WTC11 (cell line): ENCODE measurements at regions not wholly inside any gene's neighbourhood (a gene's known extent, or its start where the extent isn't known, plus 50 kb on each side); places are given as distances from the start of the nearest gene placed in this dataset.

Experiments used
- ATAC-seq: fragments of 200-7000 bp; cut with Tn5 transposase; 2 replicates; pipeline ENCODE4 v1.10.0; 2021; ENCODE audit warnings: mild to moderate bottlenecking, moderate library complexity
- CTCF ChIA-PET: fragments of 300-600 bp; sonication (Branson Sonifier 250); formaldehyde crosslinking; loops from one replicate; lab custom pipeline; 2021; ENCODE audit warnings: antibody characterized with exemption; lab: Charles Lee
- POLR2A ChIA-PET: fragments of 350-600 bp; sonication (Branson Sonifier 250); formaldehyde crosslinking; loops from one replicate; lab custom pipeline; 2021; ENCODE audit warnings: antibody characterized with exemption; lab: Charles Lee
- DNase-seq: peaks from one replicate; pipeline ENCODE4 v3.0.0; 2021; ENCODE audit warnings: low spot score
- H3K27ac Mint-ChIP-seq: 2 replicates; pipeline ENCODE4 v1.8.0; 2021; ENCODE audit warnings: mixed read lengths
- H3K27me3 Mint-ChIP-seq: 2 replicates; pipeline ENCODE4 v1.8.0; 2021; ENCODE audit warnings: low read depth, mild to moderate bottlenecking, moderate library complexity, mixed read lengths
- H3K36me3 Mint-ChIP-seq: 2 replicates; pipeline ENCODE4 v1.8.0; 2021; ENCODE audit warnings: mixed read lengths
- H3K4me1 Mint-ChIP-seq: 2 replicates; pipeline ENCODE4 v1.8.0; 2022; ENCODE audit warnings: mixed read lengths
- H3K4me3 Mint-ChIP-seq: 2 replicates; pipeline ENCODE4 v1.8.0; 2021; ENCODE audit warnings: mild to moderate bottlenecking, moderate library complexity, mixed read lengths
- H3K9me3 Mint-ChIP-seq: 2 replicates; pipeline ENCODE4 v1.8.0; 2021; ENCODE audit warnings: mixed read lengths
- CBFB ChIP-seq: sonication (generic); formaldehyde crosslinking; IDR thresholded peaks from 2 replicates; pipeline ENCODE4 v1.8.1; 2022; ENCODE audit warnings: mild to moderate bottlenecking, low read depth, missing genetic modification reagents
- GRHL2 ChIP-seq: fragments of 250-450 bp; sonication (Bioruptor Pico); IDR thresholded peaks from 2 replicates; pipeline ENCODE4 v1.8.0; 2022; ENCODE audit warnings: mild to moderate bottlenecking, moderate library complexity; ENCODE audit not compliant: insufficient replicate concordance, severe bottlenecking
- NFE2L1 ChIP-seq: sonication (generic); formaldehyde crosslinking; IDR thresholded peaks from 2 replicates; pipeline ENCODE4 v1.8.1; 2023; ENCODE audit warnings: missing genetic modification reagents
- PRRX2 ChIP-seq: fragments of 250-450 bp; sonication (Bioruptor Pico); IDR thresholded peaks from 2 replicates; pipeline ENCODE4 v1.8.0; 2021; ENCODE audit warnings: mild to moderate bottlenecking
- TEAD4 ChIP-seq: sonication (generic); formaldehyde crosslinking; IDR thresholded peaks from 2 replicates; pipeline ENCODE4 v1.8.0; 2022; ENCODE audit warnings: mild to moderate bottlenecking, missing genetic modification reagents
- TP53 ChIP-seq: sonication (generic); formaldehyde crosslinking; IDR thresholded peaks from 2 replicates; pipeline ENCODE4 v1.8.1; 2023; ENCODE audit warnings: mild to moderate bottlenecking, missing genetic modification reagents
- ZNF219 ChIP-seq: sonication (generic); formaldehyde crosslinking; IDR thresholded peaks from 2 replicates; pipeline ENCODE4 v1.8.0; 2023; ENCODE audit warnings: missing genetic modification reagents, mild to moderate bottlenecking, borderline replicate concordance
- ZNF232 ChIP-seq: sonication (generic); formaldehyde crosslinking; IDR thresholded peaks from 2 replicates; pipeline ENCODE4 v1.8.0; 2022; ENCODE audit warnings: mild to moderate bottlenecking, missing genetic modification reagents
- ZNF671 ChIP-seq: fragments of 250-450 bp; sonication (Bioruptor Pico); IDR thresholded peaks from 2 replicates; pipeline ENCODE4 v1.8.0; 2021; ENCODE audit warnings: mild to moderate bottlenecking
- TF ChIP-seq, protein P1 (sequence below): sonication (generic); formaldehyde crosslinking; IDR thresholded peaks from 2 replicates; pipeline ENCODE4 v1.8.1; 2022; ENCODE audit warnings: mild to moderate bottlenecking, missing genetic modification reagents, moderate library complexity, borderline replicate concordance
- TF ChIP-seq, protein P2 (sequence below): fragments of 250-450 bp; sonication (Bioruptor Pico); conservative IDR thresholded peaks from 2 replicates; pipeline ENCODE4 v1.9.0; 2021; ENCODE audit warnings: mild to moderate bottlenecking
- TF ChIP-seq, protein P3 (sequence below): sonication (generic); formaldehyde crosslinking; IDR thresholded peaks from 2 replicates; pipeline ENCODE4 v1.8.1; 2022; ENCODE audit warnings: low read depth, missing genetic modification reagents, borderline replicate concordance
- TF ChIP-seq, protein P4 (sequence below): sonication (generic); formaldehyde crosslinking; IDR thresholded peaks from 2 replicates; pipeline ENCODE4 v1.8.0; 2022; ENCODE audit warnings: mild to moderate bottlenecking, missing genetic modification reagents

DNA sequence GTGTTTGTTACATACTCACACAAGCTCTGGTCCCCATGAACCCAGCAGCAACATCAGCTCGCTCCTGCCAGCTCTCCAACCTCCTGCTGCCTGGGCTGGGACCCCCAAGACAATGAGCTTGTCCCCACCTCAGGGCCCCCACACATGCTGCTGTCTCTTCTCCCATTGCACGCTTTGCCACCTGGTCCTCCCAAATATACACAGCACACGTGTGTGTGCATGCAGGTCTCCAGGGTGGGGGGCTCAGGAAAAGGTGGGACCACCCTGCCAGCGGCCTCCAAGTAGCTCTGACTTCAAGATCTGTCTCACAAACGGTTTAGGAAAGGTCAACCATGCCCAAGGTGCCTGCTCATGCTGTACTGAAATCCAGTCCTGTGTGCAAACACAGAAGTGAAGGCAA lies 68.1 kb upstream of the CCND1 start (continued):
- no peak for TF ChIP-seq ZNF219 (CRISPR knock-in tag)
- TF ChIP-seq, all 79 proteins: peak for 0

DNA sequence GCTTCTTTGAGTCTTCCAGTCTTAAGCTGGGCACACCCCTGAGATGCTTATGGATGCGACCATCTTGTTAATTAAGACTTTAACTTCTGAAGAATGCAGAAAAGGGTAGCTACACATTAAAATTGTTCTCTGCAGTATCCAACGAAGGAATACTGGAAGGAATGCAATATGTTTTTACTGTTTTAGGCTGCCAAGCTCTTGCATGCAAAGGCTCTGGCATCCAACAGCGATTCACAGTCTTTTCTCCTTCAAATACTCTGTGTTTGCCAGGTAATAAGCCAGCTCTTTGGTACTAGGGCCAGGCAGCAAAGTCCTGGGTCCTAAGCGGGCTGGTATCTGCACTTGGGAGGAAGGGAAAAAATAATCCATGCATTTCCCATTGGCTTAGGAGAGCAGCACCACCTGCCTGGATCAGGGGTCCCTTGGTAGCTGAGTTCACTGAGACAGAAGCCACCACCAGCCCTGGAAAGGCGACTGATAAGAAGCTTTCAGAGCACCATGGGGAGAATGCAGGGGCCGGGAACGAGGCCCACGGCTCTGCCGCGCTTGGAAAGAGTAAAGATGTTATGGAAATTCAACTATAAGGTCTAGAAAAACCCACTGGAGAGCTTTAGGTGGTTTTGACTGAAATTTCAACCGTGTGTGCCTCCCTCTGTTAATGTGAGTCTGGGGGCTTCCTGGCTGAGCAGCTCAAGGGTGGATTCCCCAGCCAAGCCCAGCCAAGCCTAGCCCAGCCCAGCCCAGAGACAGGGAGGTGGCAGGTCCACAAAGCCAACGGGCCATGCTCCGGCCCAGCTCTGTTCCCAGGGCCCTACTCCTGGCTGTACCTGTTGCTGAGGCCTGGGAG lies 67.0 kb upstream of the CCND1 start:
- no peak overlapping the region for H3K27ac Mint-ChIP-seq
- H3K9me3 Mint-ChIP-seq: no peaks in the 10 kb centered on the region
- no peak overlapping the region for H3K4me3 Mint-ChIP-seq
- ATAC-seq (no peak), DNase-seq (no peak)
- TF ChIP-seq GRHL2 (CRISPR knock-in tag) (no peak), ZNF232 (CRISPR knock-in tag) (no peak), PRRX2 (no peak), ZNF671 (no peak)
- TF ChIP-seq, protein P1, sequence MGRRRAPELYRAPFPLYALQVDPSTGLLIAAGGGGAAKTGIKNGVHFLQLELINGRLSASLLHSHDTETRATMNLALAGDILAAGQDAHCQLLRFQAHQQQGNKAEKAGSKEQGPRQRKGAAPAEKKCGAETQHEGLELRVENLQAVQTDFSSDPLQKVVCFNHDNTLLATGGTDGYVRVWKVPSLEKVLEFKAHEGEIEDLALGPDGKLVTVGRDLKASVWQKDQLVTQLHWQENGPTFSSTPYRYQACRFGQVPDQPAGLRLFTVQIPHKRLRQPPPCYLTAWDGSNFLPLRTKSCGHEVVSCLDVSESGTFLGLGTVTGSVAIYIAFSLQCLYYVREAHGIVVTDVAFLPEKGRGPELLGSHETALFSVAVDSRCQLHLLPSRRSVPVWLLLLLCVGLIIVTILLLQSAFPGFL (CRISPR knock-in tag): no peak
- TF ChIP-seq, protein P2, sequence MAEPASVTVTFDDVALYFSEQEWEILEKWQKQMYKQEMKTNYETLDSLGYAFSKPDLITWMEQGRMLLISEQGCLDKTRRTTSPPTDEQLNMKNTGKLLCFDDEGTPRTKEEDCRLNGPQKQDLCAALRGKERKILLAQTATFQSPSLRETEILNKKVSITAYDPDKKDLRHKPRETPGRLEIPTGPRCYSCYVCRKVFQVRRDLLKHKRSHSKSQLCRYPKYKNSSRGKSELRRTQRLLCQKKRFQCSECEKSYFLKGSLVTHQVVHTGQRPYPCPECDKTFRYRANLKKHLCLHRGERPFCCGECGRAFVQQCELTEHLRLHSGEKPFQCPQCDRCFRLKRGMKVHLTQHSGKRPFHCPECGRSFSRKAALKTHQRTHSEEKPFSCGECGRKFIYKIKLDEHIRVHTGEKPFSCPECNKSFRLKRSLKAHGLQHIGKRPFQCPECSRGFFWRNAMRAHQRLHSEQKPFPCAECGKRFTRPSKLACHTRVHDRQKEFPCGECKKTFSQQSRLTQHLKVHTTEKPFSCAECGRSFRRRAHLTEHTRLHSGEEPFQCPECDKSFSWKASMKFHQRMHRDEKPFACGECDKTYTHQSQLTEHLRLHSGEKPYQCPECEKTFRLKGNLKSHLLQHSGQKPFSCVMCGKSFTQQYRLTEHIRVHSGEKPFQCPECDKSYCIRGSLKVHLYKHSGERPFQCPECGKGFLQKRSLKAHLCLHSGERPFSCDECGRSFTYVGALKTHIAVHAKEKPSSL (CRISPR knock-in tag): no peak
- H3K27me3 Mint-ChIP-seq: no peaks in the 10 kb centered on the region; the same call in 1 of the 2 replicates
- no peaks in the 10 kb centered on the region for H3K36me3 Mint-ChIP-seq
- H3K4me1 Mint-ChIP-seq: no peaks in the 10 kb centered on the region
- ChIA-PET POLR2A (no interaction called here), CTCF (interaction anchor here (0.9 to 1.3 kb wide), 2 partner anchors 70 to 281 kb away, joined by 3 to 4 read pairs; no protein-coding TSS in a partner anchor)

DNA sequence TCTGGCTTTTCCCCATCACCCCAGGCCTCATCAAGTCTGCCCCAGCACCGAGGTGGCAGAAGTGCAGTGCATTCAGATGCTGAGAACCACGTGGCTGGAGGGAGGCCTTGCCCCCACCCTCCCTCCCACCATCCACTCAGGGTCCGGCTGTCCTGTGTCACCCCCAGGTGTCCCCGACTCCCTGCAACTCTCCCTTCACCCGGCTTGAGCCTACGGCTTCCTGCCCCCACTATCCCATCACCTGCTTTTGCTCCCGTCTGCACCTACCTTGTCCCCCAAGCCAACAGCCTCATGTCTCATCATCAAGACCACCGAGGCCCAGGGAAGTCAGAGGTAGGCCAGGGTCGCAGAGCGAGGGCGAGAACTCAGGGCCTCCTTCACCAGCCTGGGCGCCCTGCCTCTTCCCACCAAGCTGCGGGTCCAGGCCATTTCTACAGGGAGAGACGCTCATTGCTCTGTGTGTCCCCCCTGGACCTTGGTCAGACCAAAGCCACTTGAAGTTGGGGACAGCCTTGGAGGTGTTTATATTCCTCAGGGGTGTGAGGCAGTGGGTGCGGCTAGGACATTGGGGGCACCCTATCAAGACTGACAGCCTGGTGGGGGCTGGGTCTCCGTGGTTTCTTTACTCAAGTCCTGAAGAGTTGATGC lies 66.2 kb upstream of the CCND1 start:
- no peak for ATAC-seq
- ChIA-PET POLR2A (no interaction called here), CTCF (interaction anchor here (1.3 kb wide), 1 partner anchor 282 kb away, joined by 4 read pairs; no protein-coding TSS in a partner anchor)
- DNase-seq: no peak
- H3K9me3 Mint-ChIP-seq: no peaks in the 10 kb centered on the region
- no peak overlapping the region for H3K27ac Mint-ChIP-seq
- no peaks in the 10 kb centered on the region; the same call in 1 of the 2 replicates for H3K27me3 Mint-ChIP-seq
- H3K36me3 Mint-ChIP-seq: no peaks in the 10 kb centered on the region
- no peak for TF ChIP-seq TEAD4
- TF ChIP-seq, protein P3, sequence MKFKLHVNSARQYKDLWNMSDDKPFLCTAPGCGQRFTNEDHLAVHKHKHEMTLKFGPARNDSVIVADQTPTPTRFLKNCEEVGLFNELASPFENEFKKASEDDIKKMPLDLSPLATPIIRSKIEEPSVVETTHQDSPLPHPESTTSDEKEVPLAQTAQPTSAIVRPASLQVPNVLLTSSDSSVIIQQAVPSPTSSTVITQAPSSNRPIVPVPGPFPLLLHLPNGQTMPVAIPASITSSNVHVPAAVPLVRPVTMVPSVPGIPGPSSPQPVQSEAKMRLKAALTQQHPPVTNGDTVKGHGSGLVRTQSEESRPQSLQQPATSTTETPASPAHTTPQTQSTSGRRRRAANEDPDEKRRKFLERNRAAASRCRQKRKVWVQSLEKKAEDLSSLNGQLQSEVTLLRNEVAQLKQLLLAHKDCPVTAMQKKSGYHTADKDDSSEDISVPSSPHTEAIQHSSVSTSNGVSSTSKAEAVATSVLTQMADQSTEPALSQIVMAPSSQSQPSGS (CRISPR knock-in tag): no peak
- no peak for TF ChIP-seq CBFB (CRISPR knock-in tag)
- H3K4me1 Mint-ChIP-seq: no peaks in the 10 kb centered on the region
- no peak overlapping the region for H3K4me3 Mint-ChIP-seq

DNA sequence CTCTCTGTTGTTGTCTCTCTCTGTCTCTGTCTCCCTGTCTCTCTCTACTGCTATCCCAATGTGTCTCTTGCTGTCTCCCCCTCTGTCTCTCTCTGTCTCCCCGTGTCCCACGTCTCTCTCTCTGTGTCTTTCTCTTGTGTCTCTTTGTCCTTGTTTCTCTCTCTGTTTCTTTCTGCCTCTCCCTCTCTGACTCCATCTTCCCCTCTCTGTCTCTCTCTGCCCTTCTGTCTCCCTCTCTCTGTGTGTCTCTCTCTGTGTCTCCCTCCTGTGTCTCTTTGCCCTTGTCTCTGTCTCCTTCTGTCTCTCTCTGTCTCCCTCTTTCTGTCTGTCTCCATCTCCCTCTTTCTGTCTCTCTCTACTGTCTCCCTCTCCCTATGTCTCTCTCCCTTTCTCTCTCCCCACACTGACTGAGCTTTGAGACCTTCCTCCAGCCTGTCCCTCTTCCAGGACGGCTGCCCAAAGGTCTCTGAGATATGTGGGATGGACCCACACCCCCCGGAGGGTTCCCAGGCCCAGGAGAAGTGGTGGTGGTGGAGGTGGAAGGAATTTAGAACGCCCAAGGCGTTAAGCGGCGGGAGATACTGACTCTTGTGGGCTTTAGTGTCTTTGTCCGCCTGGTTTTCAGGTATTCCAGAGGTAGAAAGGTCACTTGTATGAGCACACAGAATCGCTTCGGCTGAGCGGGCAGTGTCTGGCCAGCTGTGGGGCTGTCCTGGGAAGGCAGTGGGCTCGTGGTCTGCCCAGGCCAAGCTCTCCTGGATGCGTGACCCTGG lies 65.5 kb upstream of the CCND1 start:
- no peaks in the 10 kb centered on the region for H3K36me3 Mint-ChIP-seq
- no peaks in the 10 kb centered on the region for H3K9me3 Mint-ChIP-seq
- TF ChIP-seq, protein P4, sequence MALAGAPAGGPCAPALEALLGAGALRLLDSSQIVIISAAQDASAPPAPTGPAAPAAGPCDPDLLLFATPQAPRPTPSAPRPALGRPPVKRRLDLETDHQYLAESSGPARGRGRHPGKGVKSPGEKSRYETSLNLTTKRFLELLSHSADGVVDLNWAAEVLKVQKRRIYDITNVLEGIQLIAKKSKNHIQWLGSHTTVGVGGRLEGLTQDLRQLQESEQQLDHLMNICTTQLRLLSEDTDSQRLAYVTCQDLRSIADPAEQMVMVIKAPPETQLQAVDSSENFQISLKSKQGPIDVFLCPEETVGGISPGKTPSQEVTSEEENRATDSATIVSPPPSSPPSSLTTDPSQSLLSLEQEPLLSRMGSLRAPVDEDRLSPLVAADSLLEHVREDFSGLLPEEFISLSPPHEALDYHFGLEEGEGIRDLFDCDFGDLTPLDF (CRISPR knock-in tag): no peak
- TF ChIP-seq NFE2L1 (CRISPR knock-in tag): no peak
- no peak for TF ChIP-seq TP53
- no peaks in the 10 kb centered on the region; the same call in 1 of the 2 replicates for H3K27me3 Mint-ChIP-seq
- no peak overlapping the region for H3K4me3 Mint-ChIP-seq
- no peak for DNase-seq
- ATAC-seq: no peak
- CTCF ChIA-PET: no interaction called here
- POLR2A ChIA-PET: no interaction called here
- H3K27ac Mint-ChIP-seq: no peak overlapping the region
- no peaks in the 10 kb centered on the region for H3K4me1 Mint-ChIP-seq
